OCI-LY1 (cell line): ENCODE measurements at regions not wholly inside any gene's neighbourhood (a gene's known extent, or its start where the extent isn't known, plus 50 kb on each side); places are given as distances from the start of the nearest gene placed in this dataset.

Experiments
- H2AFZ ChIP-seq: fragments of 200-600 bp; sonication (generic), shearing (Covaris generic); 2 replicates; pipeline ENCODE4 v1.6.0; 2014; ENCODE audit warnings: antibody characterized with exemption, mild to moderate bottlenecking, low read length
- H3F3A ChIP-seq: fragments of 200-600 bp; sonication (generic), shearing (Covaris generic); 2 replicates; pipeline ENCODE4 v1.6.0; 2014; ENCODE audit warnings: mild to moderate bottlenecking, antibody characterized with exemption, low read length, moderate library complexity; ENCODE audit not compliant: insufficient read depth
- H3K27ac ChIP-seq: fragments of 200-600 bp; sonication (generic); 2 replicates; pipeline ENCODE4 v1.5.1; 2014; ENCODE audit warnings: low read length, mixed run types, mild to moderate bottlenecking, low read depth; ENCODE audit not compliant: poor library complexity, severe bottlenecking
- H3K27me3 ChIP-seq: fragments of 200-600 bp; sonication (generic); 2 replicates; pipeline ENCODE4 v1.6.0; 2014; ENCODE audit warnings: antibody characterized with exemption, mild to moderate bottlenecking, low read length, moderate library complexity; ENCODE audit not compliant: insufficient read depth
- H3K36me3 ChIP-seq: fragments of 200-600 bp; sonication (generic); 2 replicates; pipeline ENCODE4 v1.6.1; 2014; ENCODE audit warnings: mild to moderate bottlenecking, antibody characterized with exemption, low read length, moderate library complexity, mixed read lengths; ENCODE audit not compliant: insufficient read depth
- H3K4me1 ChIP-seq: fragments of 200-600 bp; sonication (generic); 2 replicates; pipeline ENCODE4 v1.5.1; 2014; ENCODE audit warnings: mild to moderate bottlenecking, low read length, moderate library complexity; ENCODE audit not compliant: insufficient read depth, severe bottlenecking
- H3K4me2 ChIP-seq: fragments of 200-600 bp; sonication (generic), shearing (Covaris generic); 2 replicates; pipeline ENCODE4 v1.6.1; 2014; ENCODE audit warnings: low read length
- H3K4me3 ChIP-seq: fragments of 200-600 bp; sonication (generic); 2 replicates; pipeline ENCODE4 v1.5.1; 2014; ENCODE audit warnings: low read length, low read depth, mild to moderate bottlenecking, mixed read lengths; ENCODE audit not compliant: poor library complexity, severe bottlenecking
- H3K79me2 ChIP-seq: fragments of 200-600 bp; shearing (Covaris generic); 2 replicates; pipeline ENCODE4 v1.6.1; 2016; ENCODE audit warnings: mixed run types, low read length, mixed read lengths; ENCODE audit not compliant: insufficient read depth
- H3K9ac ChIP-seq: fragments of 200-600 bp; sonication (generic), shearing (Covaris generic); 2 replicates; pipeline ENCODE4 v1.6.1; 2014; ENCODE audit warnings: mild to moderate bottlenecking, low read length, mixed read lengths
- H3K9me2 ChIP-seq: fragments of 200-600 bp; sonication (generic), shearing (Covaris generic); 2 replicates; pipeline ENCODE4 v1.6.1; 2014; ENCODE audit warnings: low read depth, mild to moderate bottlenecking, low read length, mixed read lengths
- H3K9me3 ChIP-seq: fragments of 200-600 bp; shearing (Covaris generic); 2 replicates; pipeline ENCODE4 v1.6.1; 2014; ENCODE audit warnings: low read length, mixed read lengths
- H4K20me1 ChIP-seq: fragments of 200-600 bp; sonication (generic), shearing (Covaris generic); 2 replicates; pipeline ENCODE4 v1.6.0; 2016; ENCODE audit warnings: mild to moderate bottlenecking, low read length; ENCODE audit not compliant: insufficient read depth
- EZH2 ChIP-seq: fragments of 200-600 bp; sonication (generic), shearing (Covaris generic); IDR thresholded peaks from 2 replicates; pipeline ENCODE4 v1.8.0; 2017; ENCODE audit warnings: borderline replicate concordance, mixed run types, mild to moderate bottlenecking, antibody characterized with exemption, low read length, moderate library complexity, mixed read lengths
- TF ChIP-seq, protein P1 (sequence below): fragments of 200-600 bp; sonication (generic), shearing (Covaris generic); IDR thresholded peaks from 2 replicates; pipeline ENCODE4 v1.5.1; 2017; ENCODE audit warnings: mild to moderate bottlenecking, antibody characterized with exemption, low read length, moderate library complexity, mixed read lengths

DNA sequence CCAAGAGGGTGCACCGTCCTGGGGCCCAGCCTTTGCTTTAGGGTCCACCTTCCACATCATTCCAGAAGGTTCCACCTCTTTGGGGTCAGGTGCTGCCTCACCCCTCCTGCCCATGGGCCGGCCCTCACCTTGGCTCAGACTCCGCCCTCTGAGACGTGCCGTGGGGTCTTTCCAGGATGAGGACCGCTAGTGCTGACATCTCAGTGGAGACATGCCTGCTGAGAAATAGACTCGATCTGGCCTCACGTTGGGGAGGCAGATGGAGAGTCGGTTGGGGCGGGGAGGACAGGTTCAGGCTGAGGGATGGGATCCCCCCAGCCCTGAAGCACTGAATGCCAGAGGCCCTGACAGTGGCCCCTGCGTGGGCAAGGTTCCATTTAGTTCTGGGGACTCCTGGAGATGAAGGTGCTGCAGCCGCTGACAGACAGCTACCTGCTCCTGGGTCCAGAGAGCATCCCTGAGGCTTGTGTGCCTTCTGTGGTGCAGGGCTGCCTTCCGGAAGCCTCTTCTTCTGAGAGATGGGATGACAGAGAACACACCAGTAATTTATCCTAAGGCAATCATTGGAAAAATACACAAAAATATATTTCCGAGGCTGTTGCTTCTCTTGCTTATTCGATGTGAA lies 185.3 kb downstream of the KIF26A start:
- H3K27me3 ChIP-seq: no peaks in the 10 kb centered on the region
- no peaks in the 10 kb centered on the region for H3K79me2 ChIP-seq
- no peak overlapping the region for H3K4me3 ChIP-seq
- no peaks in the 10 kb centered on the region for H3K36me3 ChIP-seq
- no peak for TF ChIP-seq EZH2
- TF ChIP-seq, protein P1, sequence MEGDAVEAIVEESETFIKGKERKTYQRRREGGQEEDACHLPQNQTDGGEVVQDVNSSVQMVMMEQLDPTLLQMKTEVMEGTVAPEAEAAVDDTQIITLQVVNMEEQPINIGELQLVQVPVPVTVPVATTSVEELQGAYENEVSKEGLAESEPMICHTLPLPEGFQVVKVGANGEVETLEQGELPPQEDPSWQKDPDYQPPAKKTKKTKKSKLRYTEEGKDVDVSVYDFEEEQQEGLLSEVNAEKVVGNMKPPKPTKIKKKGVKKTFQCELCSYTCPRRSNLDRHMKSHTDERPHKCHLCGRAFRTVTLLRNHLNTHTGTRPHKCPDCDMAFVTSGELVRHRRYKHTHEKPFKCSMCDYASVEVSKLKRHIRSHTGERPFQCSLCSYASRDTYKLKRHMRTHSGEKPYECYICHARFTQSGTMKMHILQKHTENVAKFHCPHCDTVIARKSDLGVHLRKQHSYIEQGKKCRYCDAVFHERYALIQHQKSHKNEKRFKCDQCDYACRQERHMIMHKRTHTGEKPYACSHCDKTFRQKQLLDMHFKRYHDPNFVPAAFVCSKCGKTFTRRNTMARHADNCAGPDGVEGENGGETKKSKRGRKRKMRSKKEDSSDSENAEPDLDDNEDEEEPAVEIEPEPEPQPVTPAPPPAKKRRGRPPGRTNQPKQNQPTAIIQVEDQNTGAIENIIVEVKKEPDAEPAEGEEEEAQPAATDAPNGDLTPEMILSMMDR: no peak
- H3K9ac ChIP-seq: no peak overlapping the region
- H3K9me3 ChIP-seq: no peaks in the 10 kb centered on the region
- no peaks in the 10 kb centered on the region for H3K4me1 ChIP-seq
- H4K20me1 ChIP-seq: no peaks in the 10 kb centered on the region
- no peaks in the 10 kb centered on the region for H3K9me2 ChIP-seq
- no peaks in the 10 kb centered on the region for H3F3A ChIP-seq
- H3K27ac ChIP-seq: no peak overlapping the region
- no peak overlapping the region for H3K4me2 ChIP-seq
- no peak overlapping the region for H2AFZ ChIP-seq

DNA sequence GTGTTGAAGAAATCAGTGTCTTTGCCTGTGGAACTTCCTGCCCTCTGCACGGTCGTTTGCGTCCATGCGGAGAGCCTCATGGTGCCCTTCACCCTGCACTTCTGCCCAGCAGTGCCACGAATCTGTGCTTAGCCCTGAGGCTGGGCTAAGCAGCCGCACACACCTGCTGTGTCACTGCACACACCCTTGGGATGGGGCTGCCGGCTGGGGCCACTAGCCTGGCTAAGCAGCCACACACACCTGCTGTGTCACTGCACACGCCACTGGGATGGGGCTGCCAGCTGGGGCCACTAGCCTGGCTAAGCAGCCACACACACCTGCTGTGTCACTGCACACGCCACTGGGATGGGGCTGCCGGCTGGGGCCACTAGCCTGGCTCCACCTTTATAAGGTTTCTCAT lies 188.5 kb downstream of the KIF26A start:
- peaks cover 9% of the 10 kb centered on the region; the same call in 1 of the 2 replicates for H3K9me3 ChIP-seq
- H3K9me2 ChIP-seq: no peaks in the 10 kb centered on the region
- H3K4me2 ChIP-seq: no peak overlapping the region
- H3K36me3 ChIP-seq: no peaks in the 10 kb centered on the region
- no peak overlapping the region for H3K9ac ChIP-seq
- H2AFZ ChIP-seq: no peak overlapping the region
- no peaks in the 10 kb centered on the region for H3F3A ChIP-seq
- no peak overlapping the region for H3K4me3 ChIP-seq
- no peak overlapping the region for H3K27ac ChIP-seq
- no peaks in the 10 kb centered on the region for H4K20me1 ChIP-seq
- no peaks in the 10 kb centered on the region for H3K4me1 ChIP-seq
- H3K79me2 ChIP-seq: no peaks in the 10 kb centered on the region
- TF ChIP-seq, protein P1: no peak
- no peak for TF ChIP-seq EZH2
- H3K27me3 ChIP-seq: no peaks in the 10 kb centered on the region; the same call in 1 of the 2 replicates

DNA sequence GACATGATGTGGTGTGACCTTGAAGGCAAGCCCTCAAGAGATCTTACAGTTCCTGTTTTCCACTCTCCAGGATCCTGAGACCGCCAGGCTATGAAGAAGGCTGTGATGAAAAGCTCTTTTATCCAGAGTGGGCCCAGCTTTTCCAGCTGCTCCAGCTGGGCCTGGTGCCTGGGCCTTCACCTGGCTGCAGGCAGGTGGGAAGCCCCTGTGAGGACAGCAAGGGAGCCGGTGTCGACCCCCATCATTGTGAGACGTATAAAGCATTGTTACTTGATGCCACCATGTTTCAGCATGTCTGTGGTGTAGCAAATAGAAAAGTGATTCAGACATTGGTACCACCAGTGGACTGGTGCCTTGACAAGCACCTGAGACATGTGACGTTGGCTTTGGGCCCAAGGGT lies 190.2 kb downstream of the KIF26A start:
- Histone ChIP-seq H3K9me3 (peaks cover 9% of the 10 kb centered on the region; the same call in 1 of the 2 replicates), H3F3A (no peaks in the 10 kb centered on the region), H3K4me3 (no peak overlapping the region), H3K79me2 (no peaks in the 10 kb centered on the region), H4K20me1 (no peaks in the 10 kb centered on the region), H3K4me1 (no peaks in the 10 kb centered on the region), H2AFZ (no peak overlapping the region), H3K27me3 (no peaks in the 10 kb centered on the region; the same call in 1 of the 2 replicates), H3K27ac (no peak overlapping the region), H3K4me2 (no peak overlapping the region), H3K9me2 (no peaks in the 10 kb centered on the region), H3K36me3 (no peaks in the 10 kb centered on the region), H3K9ac (no peak overlapping the region)
- TF ChIP-seq, protein P1: no peak
- no peak for TF ChIP-seq EZH2
